AG10803 (cell line): ENCODE measurements at regions not wholly inside any gene's neighbourhood (a gene's known extent, or its start where the extent isn't known, plus 50 kb on each side); places are given as distances from the start of the nearest gene placed in this dataset.
A peak's percentile ranks its signal among the peaks of the same experiment; 100 is the strongest.

Experiments used
- DNase-seq: peaks from one replicate; pipeline ENCODE4 v3.0.0; 2010; ENCODE audit warnings: low read depth
- H3K4me3 ChIP-seq: 2 replicates; pipeline ENCODE4 v1.5.1; 2011; ENCODE audit warnings: mild to moderate bottlenecking, low read length, control low read depth
- TF ChIP-seq, protein P1 (sequence below): conservative IDR thresholded peaks from 2 replicates; pipeline ENCODE4 v1.5.1; 2011; ENCODE audit warnings: mild to moderate bottlenecking, low read length, control low read depth, inconsistent platforms

DNA sequence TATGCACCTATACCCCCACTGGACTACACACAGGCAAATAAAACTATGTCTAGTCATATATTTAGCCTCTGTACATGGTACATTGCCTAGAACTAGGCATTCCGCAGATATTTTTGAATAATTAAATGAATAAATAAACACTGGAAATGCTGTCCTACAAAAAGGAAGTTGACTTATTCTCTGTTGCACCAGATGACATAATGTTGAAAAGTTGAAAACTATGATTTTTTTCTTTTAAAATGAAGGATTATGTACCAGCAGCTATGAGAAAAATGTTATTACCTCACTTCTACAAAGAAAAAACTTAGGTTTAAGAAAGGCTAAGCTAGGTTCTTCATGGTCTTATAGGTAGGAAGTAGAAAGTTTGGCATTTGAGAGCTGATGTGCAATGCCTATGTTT, 856.6 kb downstream of the METTL15 start:
- TF ChIP-seq, protein P1, sequence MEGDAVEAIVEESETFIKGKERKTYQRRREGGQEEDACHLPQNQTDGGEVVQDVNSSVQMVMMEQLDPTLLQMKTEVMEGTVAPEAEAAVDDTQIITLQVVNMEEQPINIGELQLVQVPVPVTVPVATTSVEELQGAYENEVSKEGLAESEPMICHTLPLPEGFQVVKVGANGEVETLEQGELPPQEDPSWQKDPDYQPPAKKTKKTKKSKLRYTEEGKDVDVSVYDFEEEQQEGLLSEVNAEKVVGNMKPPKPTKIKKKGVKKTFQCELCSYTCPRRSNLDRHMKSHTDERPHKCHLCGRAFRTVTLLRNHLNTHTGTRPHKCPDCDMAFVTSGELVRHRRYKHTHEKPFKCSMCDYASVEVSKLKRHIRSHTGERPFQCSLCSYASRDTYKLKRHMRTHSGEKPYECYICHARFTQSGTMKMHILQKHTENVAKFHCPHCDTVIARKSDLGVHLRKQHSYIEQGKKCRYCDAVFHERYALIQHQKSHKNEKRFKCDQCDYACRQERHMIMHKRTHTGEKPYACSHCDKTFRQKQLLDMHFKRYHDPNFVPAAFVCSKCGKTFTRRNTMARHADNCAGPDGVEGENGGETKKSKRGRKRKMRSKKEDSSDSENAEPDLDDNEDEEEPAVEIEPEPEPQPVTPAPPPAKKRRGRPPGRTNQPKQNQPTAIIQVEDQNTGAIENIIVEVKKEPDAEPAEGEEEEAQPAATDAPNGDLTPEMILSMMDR = no peak
- DNase-seq = peak; percentile 45
- no peak overlapping the region for H3K4me3 ChIP-seq

DNA sequence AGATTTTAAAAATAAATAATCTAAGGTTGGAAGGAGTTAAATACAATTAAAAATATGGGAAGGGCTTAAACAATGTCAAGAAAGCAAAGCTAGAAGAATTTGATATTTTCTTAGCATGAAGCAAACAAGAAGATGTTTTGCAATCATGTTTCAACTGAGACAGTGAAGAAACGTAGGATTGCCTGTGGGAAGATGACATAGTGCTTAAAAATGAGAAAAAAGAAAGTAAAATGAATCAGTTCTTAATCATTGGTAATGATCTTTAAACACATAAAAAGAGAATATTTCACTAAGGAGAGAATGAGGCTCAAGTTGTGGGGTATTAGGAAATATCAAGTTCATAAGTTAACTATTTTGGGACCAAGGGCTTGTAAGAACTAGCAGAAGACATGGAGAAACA, 855.0 kb downstream of the METTL15 start:
- H3K4me3 ChIP-seq = no peak overlapping the region
- DNase-seq = peak; percentile 84
- TF ChIP-seq, protein P1 = no peak

DNA sequence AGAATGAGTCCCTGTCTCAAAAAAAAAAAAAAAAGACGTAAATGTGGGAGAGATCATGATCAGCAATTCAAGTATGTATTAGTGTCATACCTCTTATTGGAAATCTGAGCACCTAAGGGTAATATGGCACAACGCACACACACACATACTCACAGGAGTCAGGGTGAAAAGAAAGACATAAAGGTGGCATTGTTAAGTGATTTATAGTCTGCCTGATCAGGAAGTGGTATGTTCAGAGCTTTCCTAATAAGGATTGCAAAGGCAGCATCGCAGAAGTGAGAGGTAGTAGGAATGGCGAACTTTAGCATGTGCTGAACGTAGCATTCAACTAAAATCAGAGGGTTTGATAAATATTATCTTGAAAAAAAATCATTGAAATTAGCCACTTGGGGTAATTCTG, 854.3 kb downstream of the METTL15 start:
- no peak overlapping the region for H3K4me3 ChIP-seq
- TF ChIP-seq, protein P1 = no peak
- no peak for DNase-seq

DNA sequence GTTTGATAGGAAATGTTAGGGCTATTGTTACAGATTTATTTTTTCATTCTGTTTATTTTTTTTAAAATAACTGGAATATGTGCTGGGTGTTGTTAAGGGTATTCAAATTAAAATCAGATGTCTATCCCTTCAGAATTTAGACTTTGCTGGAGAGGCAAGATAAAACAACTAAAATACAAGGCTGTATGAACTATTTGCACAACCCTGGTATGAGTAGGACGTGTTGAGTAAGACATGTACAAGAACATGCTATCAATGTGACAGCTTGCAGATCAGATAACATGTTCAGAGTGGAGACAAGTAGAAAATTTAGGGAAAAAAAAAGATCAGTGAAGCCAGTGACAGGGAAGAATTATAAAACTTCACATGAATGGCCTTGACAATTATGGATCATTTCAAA, 853.5 kb downstream of the METTL15 start:
- no peak overlapping the region for H3K4me3 ChIP-seq
- TF ChIP-seq, protein P1 = no peak
- DNase-seq = peak; percentile 33

DNA sequence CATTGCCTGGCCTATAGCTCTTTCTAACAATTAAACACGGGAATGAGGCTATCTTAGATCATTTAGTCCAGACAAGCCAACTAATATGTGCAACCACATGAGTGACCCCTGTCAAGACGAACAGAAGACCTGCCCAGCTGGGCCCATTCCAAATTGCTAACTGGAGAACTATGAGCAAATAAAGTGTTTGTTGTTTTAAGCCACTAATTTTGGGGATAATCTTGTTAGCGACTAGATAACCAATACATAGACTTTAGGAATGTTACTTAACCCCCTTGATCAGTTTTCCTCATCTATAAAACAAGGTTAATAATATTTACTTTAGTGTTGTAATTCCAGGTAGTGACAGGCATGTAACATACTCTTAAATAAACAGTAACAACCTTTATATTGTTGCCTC, 848.3 kb downstream of the METTL15 start:
- no peak for DNase-seq
- TF ChIP-seq, protein P1 = no peak
- no peak overlapping the region for H3K4me3 ChIP-seq

DNA sequence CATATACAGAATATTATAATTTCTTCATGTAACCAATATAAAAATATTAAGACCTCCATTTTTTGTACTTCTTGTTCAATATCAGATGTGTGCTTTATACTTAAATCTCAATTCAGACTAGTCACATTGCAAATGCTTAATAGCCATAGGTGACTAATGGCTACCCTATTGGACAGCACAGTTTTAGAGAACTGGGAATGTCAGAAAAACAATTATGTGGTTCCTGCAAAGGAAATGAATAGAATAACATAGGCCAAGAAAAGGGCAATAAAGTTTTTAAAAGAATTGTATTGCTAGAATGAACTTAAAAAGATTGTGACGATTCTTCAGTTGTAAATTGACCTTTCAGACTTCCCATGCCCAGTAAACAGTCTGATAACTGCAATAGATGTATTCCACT, 843.0 kb downstream of the METTL15 start:
- H3K4me3 ChIP-seq = no peak overlapping the region
- TF ChIP-seq, protein P1 = no peak
- DNase-seq = no peak

DNA sequence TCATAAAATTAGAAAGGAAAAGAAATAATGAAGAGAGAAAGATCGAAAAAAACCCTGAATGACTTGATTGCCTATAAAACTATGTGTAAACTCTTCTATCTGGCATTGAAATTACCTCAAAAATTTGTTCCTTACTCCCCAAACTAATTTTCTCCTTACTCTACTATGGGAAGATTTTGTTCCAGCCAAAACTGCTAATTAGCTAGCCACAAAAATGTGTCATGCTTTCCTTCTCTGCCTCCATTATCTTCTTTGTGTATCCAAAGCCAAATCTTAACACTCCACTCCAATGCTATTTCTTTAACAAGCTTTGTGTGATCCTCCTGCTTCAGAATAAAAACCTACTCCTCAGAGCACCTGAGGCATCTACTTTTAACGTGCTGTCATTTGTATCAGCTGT, 831.2 kb downstream of the METTL15 start:
- no peak overlapping the region for H3K4me3 ChIP-seq
- peak; percentile 64 for DNase-seq
- TF ChIP-seq, protein P1 = no peak
